NCI-H345 treated with DMSO at 0.1 percent for 48 hours (cell line): ENCODE measurements at regions not wholly inside any gene's neighbourhood (a gene's known extent, or its start where the extent isn't known, plus 50 kb on each side); places are given as distances from the start of the nearest gene placed in this dataset.
A peak's percentile ranks its signal among the peaks of the same experiment; 100 is the strongest.
"Not testable (repeated sequence)": the region's sequence is repeated elsewhere in the genome, so short reads cannot be mapped to it uniquely, and the experiment has no call there.

Experiments
- DNase-seq: peaks from one replicate; lab custom pipeline; 2025; ENCODE audit not compliant: unreplicated experiment; lab: John Stamatoyannopoulos, UW

- no peak for DNase-seq
Measured at GRCh38 chr16:47917118-47917517, 238.7 kb downstream of the ABCC12 start.

- no peak for DNase-seq
Measured at GRCh38 chr16:47916266-47916665, 239.5 kb downstream of the ABCC12 start.

- no peak for DNase-seq
Measured at GRCh38 chr16:47907109-47907508, 248.7 kb downstream of the ABCC12 start.

DNA sequence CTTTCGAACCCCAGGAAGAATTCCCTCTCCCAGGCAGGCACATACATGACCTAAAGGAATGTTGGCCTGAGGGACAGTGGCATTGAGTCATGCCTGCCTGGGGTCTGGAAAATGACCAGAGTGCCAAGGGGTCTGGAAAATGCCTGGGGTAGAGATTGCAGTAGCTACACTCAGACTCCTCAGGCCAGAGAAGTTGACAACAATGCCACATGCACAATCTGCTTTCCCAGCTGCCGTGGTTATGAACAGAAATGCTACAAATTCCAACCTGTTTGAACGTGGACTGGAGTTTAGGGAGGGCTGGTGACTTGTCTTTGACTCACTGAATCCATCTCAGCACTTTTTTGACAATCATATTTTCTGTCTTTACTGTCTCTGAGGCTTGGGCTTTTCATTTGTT is 250.0 kb downstream of the ABCC12 start:
- no peak for DNase-seq

- no peak for DNase-seq
Measured at GRCh38 chr16:47904691-47905090, 251.1 kb downstream of the ABCC12 start.

DNA sequence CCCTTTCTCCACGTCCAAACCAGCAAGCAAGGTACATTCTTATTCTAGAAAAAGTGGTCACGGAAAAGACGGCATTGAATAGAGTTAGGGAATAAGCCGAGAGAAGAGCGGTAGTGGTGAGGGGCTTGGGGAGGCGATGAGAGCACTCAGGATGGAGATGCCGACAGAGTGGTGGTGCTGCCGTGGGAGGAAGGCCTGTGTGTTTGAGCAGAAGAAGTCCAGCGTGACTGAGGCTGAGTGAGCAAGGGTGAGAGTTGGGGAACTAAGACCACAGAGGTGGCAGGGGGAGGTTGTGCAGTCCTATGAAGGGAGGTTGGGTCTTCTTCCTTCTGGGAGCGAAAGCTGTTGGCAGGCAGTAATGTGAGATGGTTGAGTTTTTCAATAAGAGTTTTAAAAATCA is 252.3 kb downstream of the ABCC12 start:
- DNase-seq, result no peak

GRCh38 chr16:47897105-47897504 is 258.7 kb downstream of the ABCC12 start:
- DNase-seq, result not testable (repeated sequence)

- DNase-seq, result no peak
Measured at GRCh38 chr16:47895146-47895545, 260.6 kb downstream of the ABCC12 start.

DNA sequence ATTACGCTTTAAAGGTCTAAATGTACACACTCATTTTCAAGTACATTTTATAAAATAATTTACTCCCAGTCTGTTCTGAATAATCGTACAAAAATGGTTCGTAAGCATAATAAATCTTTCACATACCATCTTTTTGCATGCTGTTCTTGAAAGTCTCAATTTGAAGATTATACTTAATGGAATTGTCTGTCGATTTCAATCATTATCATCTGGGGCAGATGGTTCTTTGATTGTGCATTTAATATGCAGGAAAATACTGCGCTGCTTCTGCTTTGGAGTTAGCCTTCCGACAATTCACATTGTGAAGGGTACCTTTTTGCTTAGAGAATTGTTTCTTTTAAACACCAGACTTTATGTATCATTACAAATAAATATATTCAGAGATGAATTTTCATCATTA is 262.8 kb downstream of the ABCC12 start:
- no peak for DNase-seq

DNA sequence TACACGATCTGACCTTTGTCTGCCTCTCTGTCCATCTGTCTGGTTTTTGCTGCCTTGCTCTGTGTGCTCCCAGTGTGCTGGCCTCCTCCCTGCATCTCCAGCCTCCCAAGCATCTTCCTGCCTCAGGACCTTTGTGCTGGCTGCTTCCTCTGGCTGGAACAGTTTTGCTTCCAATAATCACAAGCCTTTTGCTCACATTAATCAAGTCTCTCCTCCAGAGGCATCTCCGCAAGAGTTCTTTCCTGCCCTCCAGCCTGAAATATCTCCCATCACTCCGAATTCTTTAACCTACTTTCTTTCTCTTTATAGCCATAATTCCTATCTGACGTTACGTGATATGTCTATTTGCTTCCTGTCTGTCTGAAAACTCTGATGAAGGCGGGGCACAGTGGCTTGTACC is 267.1 kb downstream of the ABCC12 start:
- no peak for DNase-seq

- no peak for DNase-seq
Measured at GRCh38 chr16:47888142-47888541, 267.7 kb downstream of the ABCC12 start.

- peak; percentile 26 for DNase-seq
Measured at GRCh38 chr16:47887496-47887895, 268.3 kb downstream of the ABCC12 start.

- peak; percentile 27 for DNase-seq
Measured at GRCh38 chr16:47886631-47887415, 269.0 kb downstream of the ABCC12 start.

GRCh38 chr16:47886139-47886538 is 269.7 kb downstream of the ABCC12 start:
- DNase-seq, result no peak

DNA sequence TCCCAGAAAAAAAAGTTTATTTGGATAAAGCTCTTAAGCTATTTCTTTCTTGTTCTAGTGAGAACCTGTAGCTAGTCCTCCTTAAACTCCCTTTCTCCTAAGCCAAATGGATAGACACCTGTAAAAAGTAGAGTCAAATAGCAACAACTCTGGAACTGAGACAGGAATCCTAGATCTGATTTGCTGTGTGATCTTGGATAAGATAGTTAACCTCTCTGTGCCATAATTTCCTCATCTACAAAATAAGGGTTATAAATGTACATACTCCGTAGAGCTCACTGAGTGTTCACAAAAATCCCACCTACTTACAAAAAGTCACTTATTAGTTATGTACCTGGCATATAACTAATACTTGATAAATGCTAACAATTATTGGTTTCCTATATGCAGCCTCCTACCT is 270.3 kb downstream of the ABCC12 start:
- DNase-seq, result no peak

DNA sequence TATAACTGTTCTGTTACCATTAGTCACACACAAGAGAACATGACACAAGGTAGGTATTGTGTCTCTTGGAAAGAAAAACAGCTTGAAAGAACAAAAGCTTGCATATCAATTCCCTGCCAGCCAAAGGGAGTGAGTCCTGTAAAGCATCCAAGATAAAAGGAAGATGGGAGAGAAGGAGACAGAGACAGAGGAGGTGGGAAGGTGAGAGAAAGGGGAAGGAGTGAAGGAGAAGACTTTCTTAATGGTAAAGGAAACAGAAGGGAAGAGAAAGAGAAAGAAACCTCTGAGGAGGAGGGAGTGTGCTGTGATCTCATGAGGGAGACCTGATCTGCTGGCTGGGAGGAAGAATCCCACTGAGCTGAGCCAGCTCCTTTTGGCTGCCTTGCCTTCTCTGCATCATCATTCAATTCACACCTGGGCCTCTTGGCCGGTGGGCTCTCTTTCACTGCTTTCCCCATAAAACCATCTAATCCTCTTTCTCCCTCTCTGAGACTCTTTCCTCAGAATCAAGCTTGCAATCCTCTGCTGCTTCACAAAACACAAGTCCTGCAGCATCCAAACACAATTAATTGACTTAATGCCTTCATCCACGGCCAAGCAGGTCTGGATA is 271.6 kb downstream of the ABCC12 start:
- no peak for DNase-seq

DNA sequence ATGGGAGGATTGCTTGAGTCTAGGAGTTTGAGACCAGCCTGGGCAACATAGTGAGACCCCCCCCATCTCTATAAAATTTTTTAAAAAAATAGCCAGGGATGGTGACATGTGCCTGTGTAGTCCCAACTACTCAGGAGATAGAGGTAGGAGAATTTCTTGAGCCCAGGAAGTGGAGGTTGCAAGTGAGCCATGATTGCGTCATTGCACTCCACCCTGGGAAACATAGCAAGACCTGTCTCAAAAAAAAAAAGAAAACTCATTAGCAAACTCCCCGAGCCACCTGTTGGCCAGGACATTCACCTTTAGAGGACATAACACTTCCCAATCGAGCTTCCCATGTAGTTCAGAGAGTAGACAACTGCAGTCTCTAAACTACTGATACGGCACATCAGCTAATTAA is 274.2 kb downstream of the ABCC12 start:
- DNase-seq, result no peak

- no peak for DNase-seq
Measured at GRCh38 chr16:47880653-47881052, 275.1 kb downstream of the ABCC12 start.

- DNase-seq, result no peak
Measured at GRCh38 chr16:47877166-47877565, 278.6 kb downstream of the ABCC12 start.

GRCh38 chr16:47876511-47876910 is 279.3 kb downstream of the ABCC12 start:
- no peak for DNase-seq

DNA sequence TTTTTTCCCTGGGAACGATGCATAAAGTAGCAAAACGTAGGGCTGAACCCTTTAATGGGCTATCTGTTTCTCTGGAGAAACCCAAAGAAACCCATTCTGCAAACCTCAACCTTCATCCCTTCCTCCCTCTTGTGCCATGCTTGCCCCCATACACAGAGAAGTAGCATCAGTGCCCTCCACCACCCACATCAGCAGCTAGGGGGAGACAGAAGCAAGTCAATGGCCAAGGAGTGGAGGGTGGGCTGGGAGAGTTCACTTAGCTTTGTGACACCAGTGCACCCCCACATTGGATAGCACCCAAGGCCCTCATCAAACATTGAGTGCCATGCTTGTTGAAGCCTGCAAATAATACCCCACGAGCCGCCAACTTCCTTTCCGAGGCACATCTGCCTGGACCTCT is 282.4 kb downstream of the ABCC12 start:
- DNase-seq, result no peak

- DNase-seq, result no peak
Measured at GRCh38 chr16:47872225-47872624, 283.6 kb downstream of the ABCC12 start.

- no peak for DNase-seq
Measured at GRCh38 chr16:47866423-47866822, 289.4 kb downstream of the ABCC12 start.
